GM21390 (cell line): ENCODE measurements at regions not wholly inside any gene's neighbourhood (a gene's known extent, or its start where the extent isn't known, plus 50 kb on each side); places are given as distances from the start of the nearest gene placed in this dataset.

Experiments used
- ATAC-seq: cut with Tn5 transposase; IDR thresholded peaks from one replicate; pipeline ENCODE4 v1.9.1; 2021; ENCODE audit not compliant: unreplicated experiment

DNA sequence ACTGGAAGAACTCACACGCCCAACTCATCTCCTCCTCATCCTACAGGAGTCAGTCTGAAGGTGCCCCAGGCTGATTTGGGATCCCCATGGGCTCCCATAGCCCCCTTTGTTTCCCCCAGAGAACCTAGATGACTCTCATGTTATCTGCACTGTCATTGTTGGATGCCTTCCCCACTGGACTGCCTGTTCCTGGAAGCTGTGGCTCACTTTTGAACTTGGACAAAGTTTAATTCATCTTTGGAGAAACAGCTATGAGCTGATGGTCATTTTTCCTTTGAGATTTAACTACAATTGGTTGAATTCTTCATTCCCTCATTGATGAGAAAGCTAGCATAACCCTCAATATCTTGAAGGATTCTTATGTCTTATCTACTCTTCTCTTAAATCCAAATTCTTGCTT is 186.6 kb downstream of the SALL1 start:
- ATAC-seq = no peak

- no peak for ATAC-seq
Observed at GRCh38 chr16:50961952-50962351, 189.1 kb downstream of the SALL1 start.

DNA sequence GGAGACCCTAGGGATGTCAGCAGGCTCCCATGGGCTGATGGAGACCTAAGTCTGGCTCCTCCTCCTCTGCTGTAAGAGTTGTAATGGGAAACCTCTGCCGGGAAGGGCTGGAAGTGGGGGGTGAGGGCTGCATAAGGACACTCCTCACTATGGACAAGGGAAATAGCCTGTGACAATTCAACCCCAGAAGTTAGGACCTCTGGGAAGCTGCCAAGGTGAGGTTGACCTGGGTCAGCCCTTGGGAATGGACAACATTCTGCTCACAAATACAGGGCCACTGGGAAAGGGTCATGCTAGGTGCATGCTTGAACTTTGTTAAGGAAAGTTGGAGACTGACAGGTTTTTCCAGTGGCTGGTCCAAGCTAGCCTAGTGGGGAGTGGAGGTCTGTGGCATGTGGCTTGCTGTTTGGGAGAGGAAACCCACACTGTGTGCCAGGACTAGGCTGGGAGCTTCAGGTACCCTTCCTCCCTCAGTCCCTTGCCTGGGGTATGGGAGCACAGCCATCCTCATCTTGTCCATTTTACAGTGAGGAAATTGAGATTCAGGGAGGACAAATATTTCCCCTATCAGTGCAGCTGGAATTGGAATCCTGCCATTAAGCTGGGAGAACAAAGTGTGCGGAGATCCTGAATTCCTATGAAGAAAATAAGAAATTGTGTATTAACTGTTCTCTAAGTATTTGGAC is 190.4 kb downstream of the SALL1 start:
- no peak for ATAC-seq

- no peak for ATAC-seq
Observed at GRCh38 chr16:50957056-50957455, 194.0 kb downstream of the SALL1 start.

- ATAC-seq = no peak
Observed at GRCh38 chr16:50956637-50957036, 194.4 kb downstream of the SALL1 start.

DNA sequence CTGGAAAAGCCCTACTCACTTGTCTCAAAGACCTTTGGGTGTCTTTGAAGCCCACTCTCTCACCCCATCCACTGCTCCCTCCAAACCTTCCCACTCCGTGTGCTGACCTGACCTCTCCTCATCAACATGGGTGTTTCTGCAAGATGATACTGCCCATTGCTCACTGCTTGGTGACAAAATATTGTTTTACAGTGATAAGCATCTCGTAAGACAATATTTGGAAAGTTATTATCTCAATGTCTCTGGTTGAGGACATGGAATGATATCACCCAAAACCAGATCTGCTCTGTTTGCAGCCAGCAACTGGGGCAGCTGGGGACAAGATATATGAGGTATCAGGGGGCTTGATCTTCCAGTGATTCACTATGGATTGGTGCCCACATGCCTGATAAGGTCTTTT is 195.8 kb downstream of the SALL1 start:
- ATAC-seq = no peak

DNA sequence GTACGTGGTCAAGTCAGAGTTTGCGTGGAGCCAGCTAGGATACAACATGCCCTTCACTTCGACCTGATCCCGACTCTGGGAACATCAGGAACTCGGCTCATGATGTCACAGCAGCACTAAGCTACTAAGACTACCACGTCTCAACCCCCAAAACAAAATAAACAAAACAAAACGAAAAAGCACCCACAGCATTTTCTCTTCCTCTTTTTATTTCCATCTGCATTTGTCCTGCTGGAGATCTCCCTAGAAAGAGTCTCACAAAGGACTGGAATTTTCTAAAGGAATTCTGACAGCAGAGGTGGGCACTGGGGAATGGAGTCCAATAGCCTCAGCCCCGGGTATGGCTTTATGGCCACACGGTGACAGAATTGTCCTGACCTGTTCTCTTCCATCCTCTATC is 196.6 kb downstream of the SALL1 start:
- no peak for ATAC-seq

DNA sequence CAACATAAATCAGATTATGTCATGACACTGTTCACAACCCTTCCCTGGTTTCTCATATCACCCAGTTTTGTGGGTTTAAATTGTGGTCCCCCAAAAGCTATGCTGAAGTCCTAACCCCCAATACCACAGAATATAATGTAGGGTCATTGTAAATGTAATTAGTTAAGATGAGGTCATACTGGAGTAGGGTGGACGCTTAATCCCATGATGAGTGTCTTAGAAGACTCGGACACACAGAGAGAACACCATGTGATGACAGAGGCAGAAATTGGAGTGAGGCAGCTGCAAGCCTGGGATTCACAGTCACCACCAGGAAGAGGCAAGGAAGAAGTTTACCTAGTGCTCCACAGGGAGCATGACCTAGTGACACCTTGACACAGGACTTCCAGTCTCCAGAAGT is 197.8 kb downstream of the SALL1 start:
- no peak for ATAC-seq

DNA sequence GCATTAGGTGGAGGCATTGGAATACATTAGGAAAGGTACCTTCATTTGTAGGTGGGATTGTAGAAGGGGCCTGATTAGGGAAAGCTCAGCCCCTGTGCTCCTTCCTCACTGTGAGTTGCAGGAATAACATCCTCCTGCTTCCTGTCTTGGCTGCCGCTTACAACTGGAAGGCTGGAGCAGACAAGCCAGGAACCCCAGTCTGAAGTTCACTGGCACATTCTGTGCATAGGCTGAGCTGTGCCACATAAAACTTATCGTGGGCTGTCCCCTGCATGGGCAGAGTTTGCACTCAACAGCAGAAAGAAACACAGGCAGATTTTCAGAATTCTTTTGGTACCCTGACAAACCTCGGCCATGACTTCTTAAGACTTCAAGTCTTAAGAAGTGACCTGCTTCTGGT is 200.1 kb downstream of the SALL1 start:
- no peak for ATAC-seq

DNA sequence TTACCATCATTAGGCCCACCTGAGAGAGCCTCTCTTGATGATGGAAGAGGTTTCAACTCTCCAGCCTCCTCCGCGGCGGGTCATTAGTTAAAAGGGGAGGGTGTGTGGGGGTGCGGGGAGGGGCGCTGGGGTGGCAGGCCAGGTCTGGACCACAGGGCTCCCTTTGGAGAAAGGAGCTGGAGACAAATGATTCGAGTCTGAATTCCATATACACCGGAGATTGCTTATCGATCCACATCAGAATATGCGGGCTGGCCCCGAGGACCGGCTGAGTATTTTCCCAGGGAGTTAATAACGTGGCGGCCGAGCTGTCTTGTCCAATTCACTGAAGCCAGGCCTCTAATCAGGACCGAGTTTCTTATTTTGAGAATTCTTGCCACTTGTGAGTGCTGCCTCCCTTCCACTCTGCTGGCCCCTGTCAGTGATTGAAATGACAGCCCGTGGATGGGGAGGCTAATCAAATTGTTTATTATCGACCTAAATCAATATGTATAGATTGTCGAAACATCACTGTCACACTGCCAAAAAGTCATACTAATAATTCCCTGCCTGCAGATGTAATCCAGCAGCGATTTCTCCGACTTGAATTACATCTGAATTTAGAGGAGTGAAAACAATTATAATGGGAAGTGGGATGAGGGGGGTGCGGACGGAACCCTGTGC is 202.7 kb downstream of the SALL1 start:
- no peak for ATAC-seq

DNA sequence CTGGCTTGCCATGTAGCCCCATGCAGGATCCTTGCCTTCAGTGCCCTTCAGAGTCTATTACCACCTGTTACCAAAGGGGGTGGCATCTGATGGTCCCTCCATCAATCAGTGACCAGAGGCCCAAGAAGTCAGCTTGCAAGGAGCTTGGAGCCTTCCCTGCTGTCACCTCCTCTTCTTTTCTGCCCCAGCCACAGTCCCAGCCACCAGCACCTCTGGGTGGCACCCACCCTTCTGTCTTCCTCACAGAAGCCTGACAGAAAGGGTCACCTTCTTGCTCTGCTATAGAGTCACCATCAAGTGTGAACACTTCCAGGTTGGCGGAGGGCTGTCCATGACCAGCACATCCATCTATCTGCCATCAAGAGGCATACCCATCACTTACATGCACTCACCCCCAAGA is 203.2 kb downstream of the SALL1 start:
- no peak for ATAC-seq

GRCh38 chr16:50946606-50947005 is 204.5 kb downstream of the SALL1 start:
- ATAC-seq = no peak

DNA sequence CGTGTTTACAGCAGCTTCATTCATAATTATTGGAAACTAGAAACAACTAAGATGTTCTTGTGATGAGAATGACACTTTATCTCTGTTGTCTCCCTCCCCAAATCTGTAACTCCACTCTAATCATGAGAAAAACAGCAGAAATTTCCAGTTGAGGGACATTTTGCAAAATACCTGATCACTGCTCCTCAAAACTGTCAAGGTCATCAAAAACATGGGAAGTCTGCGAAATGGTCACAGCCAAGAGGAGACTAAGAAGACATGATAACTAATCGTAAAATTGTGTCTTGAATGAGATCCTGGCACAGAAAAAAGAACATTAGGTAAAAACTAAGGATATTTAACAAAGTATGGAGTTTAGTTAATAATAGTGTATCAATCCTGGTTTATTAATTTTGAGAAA is 204.2 kb downstream of the CYLD start:
- no peak for ATAC-seq

- ATAC-seq = no peak
Observed at GRCh38 chr16:50945171-50945570, 203.3 kb downstream of the CYLD start.

DNA sequence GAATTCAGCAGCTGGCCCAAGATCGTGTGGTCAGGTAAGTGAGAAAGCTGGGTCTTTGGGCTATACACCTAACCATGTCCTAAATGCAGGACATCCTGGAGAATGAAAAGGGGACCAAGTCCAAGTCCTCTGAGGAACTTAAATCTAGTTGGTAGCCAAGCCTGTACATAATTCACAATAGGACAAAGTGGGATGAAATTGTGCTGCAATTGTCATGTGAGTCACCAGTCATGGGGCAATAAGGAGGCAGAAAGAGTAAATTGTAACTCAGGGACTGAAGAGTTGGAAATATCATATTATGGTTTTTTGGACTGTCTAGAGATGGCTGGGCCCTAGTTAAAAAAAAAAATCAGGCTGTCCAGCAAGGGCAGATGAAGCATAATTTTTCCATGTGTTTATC is 202.6 kb downstream of the CYLD start:
- no peak for ATAC-seq

- no peak for ATAC-seq
Observed at GRCh38 chr16:50944033-50944432, 202.1 kb downstream of the CYLD start.

- ATAC-seq = no peak
Observed at GRCh38 chr16:50942143-50942542, 200.3 kb downstream of the CYLD start.

- ATAC-seq = no peak
Observed at GRCh38 chr16:50941681-50942080, 199.8 kb downstream of the CYLD start.

GRCh38 chr16:50940275-50940854 is 198.5 kb downstream of the CYLD start:
- ATAC-seq = no peak

DNA sequence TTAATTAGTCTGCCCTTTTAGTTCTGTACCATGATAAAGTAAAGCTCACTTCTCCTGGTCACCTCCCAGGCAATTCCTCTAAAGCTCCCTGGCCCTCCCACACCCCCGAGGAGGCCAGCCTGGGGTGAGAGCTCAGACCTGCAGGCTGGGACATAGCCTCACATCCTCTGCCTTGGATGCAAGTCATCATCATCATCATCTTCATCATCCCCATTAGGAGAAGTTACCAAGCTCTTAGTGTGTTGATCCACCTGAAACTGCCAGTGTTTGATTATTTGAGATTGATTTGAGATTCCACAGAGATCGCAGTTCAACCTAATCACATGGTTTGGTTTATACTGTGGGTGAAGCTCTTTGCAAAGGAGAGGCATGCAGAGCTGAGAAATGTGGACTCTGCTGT is 197.5 kb downstream of the CYLD start:
- ATAC-seq = no peak

- ATAC-seq = no peak
Observed at GRCh38 chr16:50938932-50939331, 197.0 kb downstream of the CYLD start.

DNA sequence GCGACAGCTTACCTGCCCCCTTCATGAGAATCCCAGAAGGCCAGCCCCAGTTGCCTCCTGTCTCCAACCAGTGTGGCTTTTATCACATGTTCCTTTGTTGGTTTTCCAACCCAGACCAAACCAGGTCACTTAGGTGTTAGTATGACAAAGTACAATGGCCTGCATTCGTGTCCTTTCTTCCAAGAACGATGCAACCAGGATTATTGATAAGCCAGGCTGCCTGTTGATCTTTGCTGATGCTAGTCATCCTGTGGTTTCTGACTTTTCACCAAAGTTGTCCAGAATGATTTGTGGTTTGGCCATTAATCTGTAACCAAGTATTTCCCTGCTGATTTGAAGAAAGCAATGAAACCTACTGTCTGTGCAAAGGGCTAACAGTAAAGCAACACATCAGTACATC is 191.4 kb downstream of the CYLD start:
- no peak for ATAC-seq
